ENCODE measurements at regions not wholly inside any gene's neighbourhood (a gene's known extent, or its start where the extent isn't known, plus 50 kb on each side); places are given as distances from the start of the nearest gene placed in this dataset.

GRCh38 chr1:224859651-224860050, 69.8 kb upstream of the DNAH14 start:
- no peak for DNase-seq (ENCODE audit: insufficient read length, low spot score)
- no peak for FAIRE-seq
- TF ChIP-seq CTCF (IDR thresholded peaks at IDR 0.05; ENCODE audit: insufficient read depth, missing control alignments) = no peak

- DNase-seq (ENCODE audit: insufficient read length, low spot score) (no peak), FAIRE-seq (no peak)
- TF ChIP-seq CTCF (IDR thresholded peaks at IDR 0.05; ENCODE audit: insufficient read depth, missing control alignments) = no peak
Measured at GRCh38 chr1:224860488-224861338, 68.8 kb upstream of the DNAH14 start.

DNA sequence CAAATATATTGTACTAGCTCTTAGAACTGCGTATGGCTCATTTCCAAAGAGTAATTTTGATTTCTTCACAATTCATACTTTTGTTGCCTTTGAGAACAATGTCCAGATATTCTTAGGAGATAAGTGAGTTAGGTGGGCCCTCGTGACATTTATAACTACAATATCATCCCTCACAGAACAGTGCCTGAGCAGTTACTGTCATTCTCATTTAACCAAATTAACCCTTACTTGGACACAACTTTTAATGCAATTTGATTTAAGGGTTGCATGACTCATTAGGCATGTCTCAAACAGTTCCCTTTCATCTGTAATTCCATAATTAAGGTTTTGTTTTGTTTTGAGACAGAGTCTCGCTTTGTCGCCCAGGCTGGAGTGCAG, 68.1 kb upstream of the DNAH14 start:
- DNase-seq (ENCODE audit: insufficient read length, low spot score) (no peak), FAIRE-seq (no peak)
- no peak for TF ChIP-seq CTCF (IDR thresholded peaks at IDR 0.05; ENCODE audit: insufficient read depth, missing control alignments)

DNA sequence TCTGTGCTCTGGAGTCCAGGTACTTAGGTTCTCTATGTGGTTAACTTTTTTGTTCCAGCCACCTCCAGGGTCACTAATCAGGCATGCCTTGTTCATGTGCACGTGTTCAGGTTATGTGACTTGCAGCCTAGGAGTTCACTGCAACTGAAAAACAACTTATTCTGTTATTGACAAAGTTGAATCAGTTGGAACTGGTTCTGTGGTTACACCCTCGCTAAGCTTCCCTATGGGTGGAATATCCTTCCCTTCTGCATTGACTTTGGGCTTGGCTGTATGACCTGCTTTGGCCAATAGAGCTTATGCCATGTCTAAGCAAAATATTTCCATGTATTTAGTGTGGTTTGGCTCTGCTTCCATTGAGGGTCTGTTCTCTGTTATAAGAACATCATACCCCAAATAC, 66.0 kb upstream of the DNAH14 start:
- FAIRE-seq = no peak
- TF ChIP-seq CTCF (IDR thresholded peaks at IDR 0.05; ENCODE audit: insufficient read depth, missing control alignments) = no peak
- DNase-seq (ENCODE audit: insufficient read length, low spot score) = no peak

- TF ChIP-seq CTCF (IDR thresholded peaks at IDR 0.05; ENCODE audit: insufficient read depth, missing control alignments) = no peak
- DNase-seq (ENCODE audit: insufficient read length, low spot score) (no peak), FAIRE-seq (no peak)
Measured at GRCh38 chr1:224864006-224864405, 65.5 kb upstream of the DNAH14 start.

GRCh38 chr1:224865510-224865909, 64.0 kb upstream of the DNAH14 start:
- no peak for FAIRE-seq
- no peak for DNase-seq (ENCODE audit: insufficient read length, low spot score)
- no peak for TF ChIP-seq CTCF (IDR thresholded peaks at IDR 0.05; ENCODE audit: insufficient read depth, missing control alignments)

- FAIRE-seq (no peak), DNase-seq (ENCODE audit: insufficient read length, low spot score) (no peak)
- TF ChIP-seq CTCF (IDR thresholded peaks at IDR 0.05; ENCODE audit: insufficient read depth, missing control alignments) = no peak
Measured at GRCh38 chr1:224866940-224867339, 62.5 kb upstream of the DNAH14 start.

Data from D721Med (cell line).